ENCODE measurements at regions not wholly inside any gene's neighbourhood (a gene's known extent, or its start where the extent isn't known, plus 50 kb on each side); places are given as distances from the start of the nearest gene placed in this dataset.

DNA sequence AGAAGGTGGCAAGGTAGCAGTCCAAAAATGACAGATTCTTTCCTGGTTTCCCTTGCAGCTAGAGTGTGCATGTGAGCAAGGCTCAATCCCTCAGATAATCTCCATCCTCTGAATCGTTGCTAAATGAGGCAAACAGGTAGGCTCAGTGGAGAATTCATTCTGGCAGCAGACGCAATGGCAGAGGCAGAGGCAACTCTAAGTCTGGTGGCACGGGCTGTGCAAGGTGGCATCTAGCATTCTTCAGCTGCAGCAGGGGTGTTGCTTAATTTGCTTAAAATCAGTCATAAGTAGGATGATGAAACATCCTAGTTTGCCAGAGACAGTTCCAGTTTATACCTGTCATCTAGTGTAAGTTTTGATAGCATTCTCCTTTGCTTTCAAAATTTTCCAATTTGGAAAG lies 391.1 kb upstream of the MEX3C start:
- ATAC-seq (ENCODE audit: insufficient read depth, low read depth): no peak
- no peak overlapping the region for H3K27ac ChIP-seq (ENCODE audit: low read length)

DNA sequence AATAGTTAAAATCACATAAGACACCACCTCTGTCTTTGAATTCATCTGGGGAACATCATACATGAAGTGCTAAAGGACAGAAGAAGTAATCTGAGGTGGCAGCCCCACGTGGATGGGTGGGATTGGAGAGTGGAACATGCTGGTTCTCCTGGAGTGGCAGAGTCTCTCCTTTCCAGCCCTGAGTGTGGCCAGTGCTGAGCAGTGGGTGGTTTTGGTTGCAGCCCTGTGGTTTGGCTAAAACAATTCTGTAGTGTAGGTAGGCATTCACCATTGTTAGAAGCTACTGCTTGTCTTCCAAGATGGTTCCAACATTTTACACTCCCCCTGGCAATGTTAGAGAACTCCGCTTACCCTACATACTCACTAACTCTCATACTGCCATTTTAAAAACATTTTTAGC lies 396.4 kb upstream of the MEX3C start:
- Histone ChIP-seq H3K9me3 (ENCODE audit: insufficient read depth, low read length, severe bottlenecking) (peaks cover 16% of the 10 kb centered on the region), H3K27ac (ENCODE audit: low read length) (no peak overlapping the region), H3K4me2 (ENCODE audit: insufficient read depth, low read length) (no peak overlapping the region), H3K4me3 (ENCODE audit: low read depth in 1 of 2, low read length in 2 of 2) (no peak overlapping the region), H3K79me2 (ENCODE audit: insufficient read depth, low read length) (no peaks in the 10 kb centered on the region), H3K9ac (ENCODE audit: low read depth, low read length) (no peak overlapping the region), H4K20me1 (ENCODE audit: insufficient read depth, low read length) (no peaks in the 10 kb centered on the region), H3K27me3 (ENCODE audit: insufficient read depth, low read length, poor library complexity) (no peaks in the 10 kb centered on the region), H3K36me3 (ENCODE audit: insufficient read depth, low read length) (no peaks in the 10 kb centered on the region), H3K4me1 (ENCODE audit: insufficient read depth, low read length) (no peaks in the 10 kb centered on the region), H2AFZ (ENCODE audit: low read depth, low read length) (no peak overlapping the region)
- ATAC-seq (ENCODE audit: insufficient read depth, low read depth) (no peak), DNase-seq (no peak)
- TF ChIP-seq, protein P1, sequence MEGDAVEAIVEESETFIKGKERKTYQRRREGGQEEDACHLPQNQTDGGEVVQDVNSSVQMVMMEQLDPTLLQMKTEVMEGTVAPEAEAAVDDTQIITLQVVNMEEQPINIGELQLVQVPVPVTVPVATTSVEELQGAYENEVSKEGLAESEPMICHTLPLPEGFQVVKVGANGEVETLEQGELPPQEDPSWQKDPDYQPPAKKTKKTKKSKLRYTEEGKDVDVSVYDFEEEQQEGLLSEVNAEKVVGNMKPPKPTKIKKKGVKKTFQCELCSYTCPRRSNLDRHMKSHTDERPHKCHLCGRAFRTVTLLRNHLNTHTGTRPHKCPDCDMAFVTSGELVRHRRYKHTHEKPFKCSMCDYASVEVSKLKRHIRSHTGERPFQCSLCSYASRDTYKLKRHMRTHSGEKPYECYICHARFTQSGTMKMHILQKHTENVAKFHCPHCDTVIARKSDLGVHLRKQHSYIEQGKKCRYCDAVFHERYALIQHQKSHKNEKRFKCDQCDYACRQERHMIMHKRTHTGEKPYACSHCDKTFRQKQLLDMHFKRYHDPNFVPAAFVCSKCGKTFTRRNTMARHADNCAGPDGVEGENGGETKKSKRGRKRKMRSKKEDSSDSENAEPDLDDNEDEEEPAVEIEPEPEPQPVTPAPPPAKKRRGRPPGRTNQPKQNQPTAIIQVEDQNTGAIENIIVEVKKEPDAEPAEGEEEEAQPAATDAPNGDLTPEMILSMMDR (IDR thresholded peaks at IDR 0.05; ENCODE audit: borderline replicate concordance, extremely low read depth, low read length, poor library complexity, severe bottlenecking): no peak
- no peak for TF ChIP-seq EZH2 (IDR thresholded peaks at IDR 0.05; ENCODE audit: borderline replicate concordance, low read depth, low read length, severe bottlenecking)

More for the DNA sequence above, 391.1 kb upstream of the MEX3C start:
- H3K4me2 ChIP-seq (ENCODE audit: insufficient read depth, low read length): no peak overlapping the region
- H3K27me3 ChIP-seq (ENCODE audit: insufficient read depth, low read length, poor library complexity): no peaks in the 10 kb centered on the region
- no peaks in the 10 kb centered on the region for H3K4me1 ChIP-seq (ENCODE audit: insufficient read depth, low read length)
- H3K9ac ChIP-seq (ENCODE audit: low read depth, low read length): no peak overlapping the region
- H4K20me1 ChIP-seq (ENCODE audit: insufficient read depth, low read length): no peaks in the 10 kb centered on the region
- no peaks in the 10 kb centered on the region for H3K36me3 ChIP-seq (ENCODE audit: insufficient read depth, low read length)
- DNase-seq: no peak
- TF ChIP-seq, protein P1 (IDR thresholded peaks at IDR 0.05; ENCODE audit: borderline replicate concordance, extremely low read depth, low read length, poor library complexity, severe bottlenecking): no peak
- no peak for TF ChIP-seq EZH2 (IDR thresholded peaks at IDR 0.05; ENCODE audit: borderline replicate concordance, low read depth, low read length, severe bottlenecking)
- H2AFZ ChIP-seq (ENCODE audit: low read depth, low read length): no peak overlapping the region
- H3K4me3 ChIP-seq (ENCODE audit: low read depth in 1 of 2, low read length in 2 of 2): no peak overlapping the region
- H3K9me3 ChIP-seq (ENCODE audit: insufficient read depth, low read length, severe bottlenecking): no peaks in the 10 kb centered on the region
- no peaks in the 10 kb centered on the region for H3K79me2 ChIP-seq (ENCODE audit: insufficient read depth, low read length)

DNA sequence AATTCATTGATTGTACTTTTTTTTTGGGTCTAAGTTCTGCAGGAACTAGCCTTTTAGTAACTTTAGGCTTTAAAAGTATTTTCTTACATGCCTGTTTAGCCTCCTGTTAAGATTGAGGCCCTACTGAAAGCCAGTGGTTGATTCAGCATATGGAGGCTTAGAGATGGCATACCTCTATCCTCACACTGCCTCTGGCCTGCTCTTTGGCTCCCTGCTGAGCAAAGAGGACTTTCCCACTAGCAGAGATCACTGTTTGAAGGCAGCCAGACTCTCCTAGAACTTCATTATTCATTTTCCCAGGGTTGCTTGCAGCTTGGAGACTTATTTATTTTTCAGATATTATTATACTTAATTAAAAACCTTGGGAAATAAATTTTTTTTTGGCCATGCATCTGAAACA lies 405.6 kb upstream of the MEX3C start:
- Histone ChIP-seq H3K27ac (ENCODE audit: low read length) (no peak overlapping the region), H4K20me1 (ENCODE audit: insufficient read depth, low read length) (no peaks in the 10 kb centered on the region), H3K79me2 (ENCODE audit: insufficient read depth, low read length) (no peaks in the 10 kb centered on the region), H3K4me1 (ENCODE audit: insufficient read depth, low read length) (no peaks in the 10 kb centered on the region), H3K9me3 (ENCODE audit: insufficient read depth, low read length, severe bottlenecking) (peaks cover 3% of the 10 kb centered on the region), H3K9ac (ENCODE audit: low read depth, low read length) (no peak overlapping the region), H2AFZ (ENCODE audit: low read depth, low read length) (no peak overlapping the region), H3K27me3 (ENCODE audit: insufficient read depth, low read length, poor library complexity) (no peaks in the 10 kb centered on the region), H3K4me2 (ENCODE audit: insufficient read depth, low read length) (no peak overlapping the region), H3K36me3 (ENCODE audit: insufficient read depth, low read length) (no peaks in the 10 kb centered on the region), H3K4me3 (ENCODE audit: low read depth in 1 of 2, low read length in 2 of 2) (no peak overlapping the region)
- ATAC-seq (ENCODE audit: insufficient read depth, low read depth) (no peak), DNase-seq (no peak)
- TF ChIP-seq, protein P1 (IDR thresholded peaks at IDR 0.05; ENCODE audit: borderline replicate concordance, extremely low read depth, low read length, poor library complexity, severe bottlenecking): no peak
- TF ChIP-seq EZH2 (IDR thresholded peaks at IDR 0.05; ENCODE audit: borderline replicate concordance, low read depth, low read length, severe bottlenecking): no peak

DNA sequence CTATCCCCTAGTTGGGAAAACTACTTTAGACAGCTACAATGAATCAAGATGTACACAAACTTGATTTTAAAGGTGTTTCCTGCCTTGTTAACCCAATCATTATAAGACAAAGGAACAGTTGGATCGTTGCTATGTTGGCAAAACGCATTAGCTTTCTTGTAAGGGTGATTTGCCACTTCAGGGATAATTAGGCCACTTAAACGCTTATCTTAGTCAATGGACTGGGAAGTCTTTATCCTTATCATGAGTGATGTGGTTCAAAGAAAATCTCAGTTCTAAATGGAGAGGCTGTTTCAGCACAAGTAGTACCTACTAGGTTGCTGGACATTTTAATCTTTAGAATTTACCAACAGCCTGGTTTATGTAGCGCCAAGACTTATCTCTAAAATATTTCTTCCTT lies 406.1 kb upstream of the MEX3C start:
- Histone ChIP-seq H3K79me2 (ENCODE audit: insufficient read depth, low read length) (no peaks in the 10 kb centered on the region), H3K36me3 (ENCODE audit: insufficient read depth, low read length) (no peaks in the 10 kb centered on the region), H3K4me2 (ENCODE audit: insufficient read depth, low read length) (no peak overlapping the region), H3K27ac (ENCODE audit: low read length) (no peak overlapping the region), H3K9ac (ENCODE audit: low read depth, low read length) (no peak overlapping the region), H3K9me3 (ENCODE audit: insufficient read depth, low read length, severe bottlenecking) (no peaks in the 10 kb centered on the region), H2AFZ (ENCODE audit: low read depth, low read length) (no peak overlapping the region), H3K27me3 (ENCODE audit: insufficient read depth, low read length, poor library complexity) (no peaks in the 10 kb centered on the region), H3K4me3 (ENCODE audit: low read depth in 1 of 2, low read length in 2 of 2) (no peak overlapping the region), H3K4me1 (ENCODE audit: insufficient read depth, low read length) (no peaks in the 10 kb centered on the region), H4K20me1 (ENCODE audit: insufficient read depth, low read length) (no peaks in the 10 kb centered on the region)
- no peak for DNase-seq
- TF ChIP-seq, protein P1 (IDR thresholded peaks at IDR 0.05; ENCODE audit: borderline replicate concordance, extremely low read depth, low read length, poor library complexity, severe bottlenecking): no peak
- no peak for TF ChIP-seq EZH2 (IDR thresholded peaks at IDR 0.05; ENCODE audit: borderline replicate concordance, low read depth, low read length, severe bottlenecking)
- ATAC-seq (ENCODE audit: insufficient read depth, low read depth): no peak
